Lower leg skin (tissue), 3 donors: ENCODE measurements at regions not wholly inside any gene's neighbourhood (a gene's known extent, or its start where the extent isn't known, plus 50 kb on each side); places are given as distances from the start of the nearest gene placed in this dataset.
"Not testable (repeated sequence)": the region's sequence is repeated elsewhere in the genome, so short reads cannot be mapped to it uniquely, and the experiment has no call there.

ENCODE experiments used
- CTCF ChIP-seq, 3 donors: fragments of 450-650 bp; IDR thresholded peaks; one replicate each; pipeline ENCODE4 v1.5.1; 2016; ENCODE audit warnings: antibody characterized with exemption in 3 of 3, mild to moderate bottlenecking in 3 of 3, moderate library complexity in 2 of 3
- POLR2A ChIP-seq, 2 donors: fragments of 450-650 bp; IDR thresholded peaks; one replicate each; pipeline ENCODE4 v1.6.1; 2016 to 2017; ENCODE audit warnings: antibody characterized with exemption in 2 of 2, mild to moderate bottlenecking in 1 of 2, moderate library complexity in 1 of 2

- not testable (repeated sequence) for TF ChIP-seq CTCF, POLR2A (IDR thresholded peaks at IDR 0.05)
Observed at GRCh38 chr1:838291-838690, 85.4 kb upstream of the SAMD11 start.
